IPS-18a (cell line): ENCODE measurements at regions not wholly inside any gene's neighbourhood (a gene's known extent, or its start where the extent isn't known, plus 50 kb on each side); places are given as distances from the start of the nearest gene placed in this dataset.

ENCODE experiments used
- H3K27ac ChIP-seq: one replicate; pipeline ENCODE4 v1.5.1; 2013; ENCODE audit warnings: low read length
- H3K27me3 ChIP-seq: one replicate; pipeline ENCODE4 v1.6.1; 2013; ENCODE audit warnings: mild to moderate bottlenecking, low read length; ENCODE audit not compliant: control insufficient read depth, insufficient read depth
- H3K36me3 ChIP-seq: one replicate; pipeline ENCODE4 v1.6.1; 2013; ENCODE audit warnings: low read depth, low read length; ENCODE audit not compliant: control insufficient read depth
- H3K4me1 ChIP-seq: one replicate; pipeline ENCODE4 v1.6.1; 2013; ENCODE audit warnings: low read depth, low read length; ENCODE audit not compliant: control insufficient read depth
- H3K4me3 ChIP-seq: one replicate; pipeline ENCODE4 v1.5.1; 2013; ENCODE audit warnings: low read length
- H3K9ac ChIP-seq: one replicate; pipeline ENCODE4 v1.6.1; 2013; ENCODE audit warnings: mild to moderate bottlenecking, low read length, moderate library complexity
- H3K9me3 ChIP-seq: one replicate; pipeline ENCODE4 v1.6.1; 2013; ENCODE audit warnings: low read depth, low read length; ENCODE audit not compliant: control insufficient read depth

- H3K27me3 ChIP-seq: no peaks in the 10 kb centered on the region
- H3K9me3 ChIP-seq: no peaks in the 10 kb centered on the region
- no peaks in the 10 kb centered on the region for H3K36me3 ChIP-seq
- no peak overlapping the region for H3K9ac ChIP-seq
- H3K27ac ChIP-seq: no peak overlapping the region
- no peaks in the 10 kb centered on the region for H3K4me1 ChIP-seq
- no peak overlapping the region for H3K4me3 ChIP-seq
These were observed 116.8 kb downstream of the WNT5A start for GRCh38 chr3:55370272-55370671.

GRCh38 chr3:55369141-55369847 is 117.8 kb downstream of the WNT5A start:
- no peaks in the 10 kb centered on the region for H3K9me3 ChIP-seq
- no peak overlapping the region for H3K27ac ChIP-seq
- H3K9ac ChIP-seq: no peak overlapping the region
- no peak overlapping the region for H3K4me3 ChIP-seq
- no peaks in the 10 kb centered on the region for H3K27me3 ChIP-seq
- no peaks in the 10 kb centered on the region for H3K4me1 ChIP-seq
- H3K36me3 ChIP-seq: no peaks in the 10 kb centered on the region

DNA sequence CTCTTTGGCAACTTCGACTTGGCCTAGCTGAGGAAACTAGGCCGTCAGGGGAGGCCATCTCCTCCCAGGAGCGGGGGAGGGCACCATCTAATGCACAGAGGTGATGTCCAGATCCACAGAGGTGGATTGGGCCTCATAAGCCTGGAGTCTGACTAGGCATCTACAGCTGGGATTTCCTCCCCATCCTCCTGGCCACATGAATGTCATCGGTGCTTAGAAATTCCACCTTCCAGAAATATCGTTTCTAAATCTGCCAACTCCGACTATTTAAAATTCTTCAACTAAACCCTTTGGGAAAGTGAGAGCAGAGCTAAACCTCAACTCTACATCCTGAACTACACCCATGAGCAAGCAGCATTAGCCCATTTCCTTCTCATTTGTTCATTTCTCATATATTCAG is 118.7 kb downstream of the WNT5A start:
- Histone ChIP-seq H3K27ac (no peak overlapping the region), H3K4me1 (no peaks in the 10 kb centered on the region), H3K27me3 (no peaks in the 10 kb centered on the region), H3K9ac (no peak overlapping the region), H3K9me3 (no peaks in the 10 kb centered on the region), H3K4me3 (no peak overlapping the region), H3K36me3 (no peaks in the 10 kb centered on the region)

GRCh38 chr3:55367384-55367783 is 119.7 kb downstream of the WNT5A start:
- Histone ChIP-seq H3K4me3 (no peak overlapping the region), H3K9me3 (no peaks in the 10 kb centered on the region), H3K27ac (no peak overlapping the region), H3K4me1 (no peaks in the 10 kb centered on the region), H3K27me3 (no peaks in the 10 kb centered on the region), H3K36me3 (no peaks in the 10 kb centered on the region), H3K9ac (no peak overlapping the region)

GRCh38 chr3:55364421-55364820 is 122.7 kb downstream of the WNT5A start:
- Histone ChIP-seq H3K4me3 (no peak overlapping the region), H3K9me3 (no peaks in the 10 kb centered on the region), H3K36me3 (no peaks in the 10 kb centered on the region), H3K4me1 (no peaks in the 10 kb centered on the region), H3K9ac (no peak overlapping the region), H3K27ac (no peak overlapping the region), H3K27me3 (no peaks in the 10 kb centered on the region)

DNA sequence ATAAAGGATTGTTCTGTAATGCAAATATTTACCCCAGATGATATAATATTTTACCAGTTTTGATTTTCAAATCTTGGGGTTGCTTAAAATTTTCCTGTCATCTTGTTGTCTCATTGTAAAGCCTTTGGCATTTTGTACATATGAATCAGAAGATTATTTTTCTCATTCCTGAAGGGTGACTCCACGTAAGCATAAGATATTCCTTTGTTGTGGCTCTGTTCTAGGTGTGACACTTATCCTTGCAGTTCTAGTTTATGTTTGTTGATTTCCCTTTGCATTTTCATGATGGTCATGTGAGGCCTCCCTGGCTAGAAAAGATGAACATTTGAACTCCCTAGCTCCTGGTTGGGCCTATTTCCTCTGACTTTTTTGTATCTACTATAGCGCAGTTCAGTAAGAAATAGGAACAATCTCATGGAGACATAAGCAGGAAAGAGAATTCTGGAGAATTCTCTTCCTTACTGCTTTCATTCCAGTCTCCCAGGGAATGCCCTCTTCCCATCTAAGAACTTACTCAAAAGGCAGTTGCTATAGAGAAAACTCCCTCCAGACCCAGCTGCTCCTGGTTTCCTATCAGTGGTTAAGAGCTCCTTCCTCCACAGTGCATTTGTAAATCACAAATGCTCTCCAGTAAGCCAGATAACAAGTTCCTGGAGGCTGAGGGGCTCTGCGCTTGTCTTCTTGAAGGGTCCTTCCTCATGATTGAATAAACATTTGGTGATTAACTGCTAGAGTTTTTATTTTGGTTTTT is 124.7 kb downstream of the WNT5A start:
- no peak overlapping the region for H3K27ac ChIP-seq
- no peaks in the 10 kb centered on the region for H3K27me3 ChIP-seq
- no peaks in the 10 kb centered on the region for H3K36me3 ChIP-seq
- H3K4me3 ChIP-seq: no peak overlapping the region
- H3K4me1 ChIP-seq: no peaks in the 10 kb centered on the region
- no peaks in the 10 kb centered on the region for H3K9me3 ChIP-seq
- no peak overlapping the region for H3K9ac ChIP-seq

- no peaks in the 10 kb centered on the region for H3K27me3 ChIP-seq
These were observed 129.3 kb downstream of the WNT5A start for GRCh38 chr3:55357796-55358195.

DNA sequence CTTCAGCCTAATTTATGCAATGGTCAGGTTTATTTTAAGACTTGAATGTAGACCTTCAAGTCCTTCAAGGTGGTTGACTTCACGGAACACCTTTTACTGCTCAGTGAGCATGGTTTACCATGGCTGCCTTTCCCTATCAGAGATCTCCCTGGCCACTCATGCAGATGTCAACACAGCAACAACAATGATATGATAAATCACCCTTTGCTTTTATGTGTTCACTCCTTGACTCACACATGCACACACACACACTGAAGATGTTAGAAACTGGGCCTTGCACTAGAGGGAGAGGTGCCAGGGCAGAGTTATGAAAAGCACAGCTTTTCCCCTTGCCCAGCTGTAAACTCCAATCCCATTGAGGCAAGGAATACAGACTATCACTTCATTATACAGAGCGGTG is 134.4 kb downstream of the WNT5A start:
- no peaks in the 10 kb centered on the region for H3K4me1 ChIP-seq
- no peaks in the 10 kb centered on the region for H3K27me3 ChIP-seq
- H3K4me3 ChIP-seq: no peak overlapping the region
- H3K9me3 ChIP-seq: no peaks in the 10 kb centered on the region
- no peaks in the 10 kb centered on the region for H3K36me3 ChIP-seq
- no peak overlapping the region for H3K27ac ChIP-seq
- no peak overlapping the region for H3K9ac ChIP-seq

More at GRCh38 chr3:55357796-55358195, 129.3 kb downstream of the WNT5A start:
- H3K27ac ChIP-seq: no peak overlapping the region
- H3K4me1 ChIP-seq: no peaks in the 10 kb centered on the region
- no peak overlapping the region for H3K9ac ChIP-seq
- H3K4me3 ChIP-seq: no peak overlapping the region
- no peaks in the 10 kb centered on the region for H3K9me3 ChIP-seq
- no peaks in the 10 kb centered on the region for H3K36me3 ChIP-seq

GRCh38 chr3:55349851-55350250 is 137.3 kb downstream of the WNT5A start:
- no peaks in the 10 kb centered on the region for H3K4me1 ChIP-seq
- H3K36me3 ChIP-seq: no peaks in the 10 kb centered on the region
- H3K9me3 ChIP-seq: no peaks in the 10 kb centered on the region
- H3K27ac ChIP-seq: no peak overlapping the region
- no peak overlapping the region for H3K9ac ChIP-seq
- no peak overlapping the region for H3K4me3 ChIP-seq
- no peaks in the 10 kb centered on the region for H3K27me3 ChIP-seq

- Histone ChIP-seq H3K36me3 (no peaks in the 10 kb centered on the region), H3K4me1 (no peaks in the 10 kb centered on the region), H3K27ac (no peak overlapping the region), H3K9me3 (no peaks in the 10 kb centered on the region), H3K9ac (no peak overlapping the region), H3K4me3 (no peak overlapping the region), H3K27me3 (no peaks in the 10 kb centered on the region)
These were observed 143.4 kb downstream of the WNT5A start for GRCh38 chr3:55343486-55344357.

DNA sequence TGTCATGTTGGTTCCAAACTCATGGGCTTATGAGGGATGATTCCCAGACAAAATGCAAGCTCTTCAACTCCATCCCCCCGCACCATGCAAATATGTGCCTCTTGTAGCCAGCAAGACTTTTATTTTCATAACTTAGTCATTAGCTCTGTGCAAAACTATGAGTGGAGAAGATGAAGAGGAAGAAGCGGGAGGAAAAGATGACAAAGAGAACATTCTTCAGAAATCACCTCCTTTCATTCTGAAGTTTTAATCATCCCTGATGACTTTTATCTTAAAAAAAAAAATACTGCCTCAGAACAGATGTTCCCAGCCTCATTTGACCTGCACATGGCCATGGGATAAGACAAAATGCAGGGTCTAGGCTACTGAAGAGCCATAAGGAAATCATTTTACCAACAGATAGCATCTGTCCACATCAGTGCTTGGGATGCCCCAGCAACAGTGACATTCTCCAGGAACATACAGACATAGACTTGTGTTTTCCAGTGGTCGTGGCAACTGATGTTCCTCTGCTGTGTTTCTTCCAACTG is 145.5 kb downstream of the WNT5A start:
- Histone ChIP-seq H3K4me3 (no peak overlapping the region), H3K27ac (no peak overlapping the region), H3K9me3 (no peaks in the 10 kb centered on the region), H3K4me1 (no peaks in the 10 kb centered on the region), H3K9ac (no peak overlapping the region), H3K36me3 (no peaks in the 10 kb centered on the region), H3K27me3 (no peaks in the 10 kb centered on the region)
